SK-N-MC (cell line): ENCODE measurements at regions not wholly inside any gene's neighbourhood (a gene's known extent, or its start where the extent isn't known, plus 50 kb on each side); places are given as distances from the start of the nearest gene placed in this dataset.

Experiments used
- EZH2 ChIP-seq: fragments of 200-600 bp; sonication (generic); IDR thresholded peaks from one replicate; pipeline ENCODE4 v1.6.1; 2017; ENCODE audit warnings: antibody characterized with exemption
- FOXP2 ChIP-seq: optimal IDR thresholded peaks from 2 replicates; pipeline ENCODE3; 2011; ENCODE audit warnings: mild to moderate bottlenecking, moderate library complexity; ENCODE audit not compliant: insufficient read depth; ENCODE audit errors: extremely low read length, control extremely low read depth
- POLR2AphosphoS5 ChIP-seq: IDR thresholded peaks from 2 replicates; pipeline ENCODE4 v1.6.1; 2012; ENCODE audit warnings: mild to moderate bottlenecking, low read depth, low read length, borderline replicate concordance

- no peak for TF ChIP-seq EZH2
- no peak for TF ChIP-seq POLR2AphosphoS5
- no peak for TF ChIP-seq FOXP2
These were observed 365.3 kb upstream of the ERCC4 start for GRCh38 chr16:13554643-13555042.
